PFSK-1 (cell line): ENCODE measurements at regions not wholly inside any gene's neighbourhood (a gene's known extent, or its start where the extent isn't known, plus 50 kb on each side); places are given as distances from the start of the nearest gene placed in this dataset.

ENCODE experiments used
- FOXP2 ChIP-seq: optimal IDR thresholded peaks from 2 replicates; pipeline ENCODE3; 2011; ENCODE audit warnings: borderline replicate concordance, control low read depth, inconsistent platforms; ENCODE audit not compliant: insufficient read depth; ENCODE audit errors: extremely low read length, extremely low read depth
- POLR2AphosphoS5 ChIP-seq: IDR thresholded peaks from 2 replicates; pipeline ENCODE4 v1.6.1; 2012; ENCODE audit warnings: low read depth, mild to moderate bottlenecking, control low read depth, low read length, moderate library complexity
- SIN3A ChIP-seq: IDR thresholded peaks from 2 replicates; pipeline ENCODE4 v1.6.1; 2012; ENCODE audit warnings: mild to moderate bottlenecking, low read length, moderate library complexity, borderline replicate concordance; ENCODE audit not compliant: insufficient read depth
- TAF1 ChIP-seq: IDR thresholded peaks from 2 replicates; pipeline ENCODE4 v1.6.1; 2012; ENCODE audit warnings: low read length, control low read depth, borderline replicate concordance; ENCODE audit not compliant: insufficient read depth
- TF ChIP-seq, protein P1 (sequence below), 2 experiments: IDR thresholded peaks; 2 replicates each; pipeline versions ENCODE4 v1.6.1 to v1.8.0; 2011 to 2012; ENCODE audit warnings: low read depth in 2 of 2, low read length in 2 of 2, control low read depth in 1 of 2, inconsistent platforms in 1 of 2, mild to moderate bottlenecking in 1 of 2, moderate library complexity in 1 of 2; ENCODE audit not compliant: insufficient read depth in 1 of 2

DNA sequence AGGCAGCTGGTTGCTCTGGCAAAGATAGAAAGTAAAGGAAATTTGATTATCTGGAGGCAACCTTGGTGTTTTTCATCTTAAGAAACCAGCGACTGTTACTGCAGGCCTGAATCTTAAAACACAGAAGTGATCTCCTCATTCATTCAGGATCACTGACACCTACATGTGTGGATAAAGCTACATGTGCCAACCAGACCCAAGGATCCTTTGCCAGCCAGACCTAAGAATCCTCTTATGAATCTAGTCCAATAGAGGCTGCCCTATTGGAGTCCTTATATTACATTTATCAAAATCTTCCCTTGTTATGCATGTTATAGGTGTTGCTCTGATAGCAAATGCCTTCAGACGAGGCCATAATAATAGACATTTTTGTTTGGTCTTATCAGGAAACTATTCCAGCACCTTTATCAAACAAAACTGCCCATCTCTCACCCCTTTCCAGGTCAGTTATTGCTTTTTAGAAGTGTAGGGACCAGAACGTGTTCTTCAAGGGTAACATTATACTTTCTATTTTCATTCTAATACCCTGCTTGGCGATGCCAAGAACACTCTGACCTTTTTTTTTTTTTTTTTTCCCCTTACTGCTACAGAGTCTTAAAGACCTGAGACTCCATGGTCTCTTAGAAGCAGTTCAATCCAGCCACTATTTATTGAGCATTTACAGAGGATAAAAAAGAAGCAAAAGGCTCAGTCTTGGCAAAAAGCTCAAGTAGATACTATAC, 175.5 kb upstream of the PTBP2 start:
- no peak for TF ChIP-seq SIN3A
- TF ChIP-seq, protein P1, sequence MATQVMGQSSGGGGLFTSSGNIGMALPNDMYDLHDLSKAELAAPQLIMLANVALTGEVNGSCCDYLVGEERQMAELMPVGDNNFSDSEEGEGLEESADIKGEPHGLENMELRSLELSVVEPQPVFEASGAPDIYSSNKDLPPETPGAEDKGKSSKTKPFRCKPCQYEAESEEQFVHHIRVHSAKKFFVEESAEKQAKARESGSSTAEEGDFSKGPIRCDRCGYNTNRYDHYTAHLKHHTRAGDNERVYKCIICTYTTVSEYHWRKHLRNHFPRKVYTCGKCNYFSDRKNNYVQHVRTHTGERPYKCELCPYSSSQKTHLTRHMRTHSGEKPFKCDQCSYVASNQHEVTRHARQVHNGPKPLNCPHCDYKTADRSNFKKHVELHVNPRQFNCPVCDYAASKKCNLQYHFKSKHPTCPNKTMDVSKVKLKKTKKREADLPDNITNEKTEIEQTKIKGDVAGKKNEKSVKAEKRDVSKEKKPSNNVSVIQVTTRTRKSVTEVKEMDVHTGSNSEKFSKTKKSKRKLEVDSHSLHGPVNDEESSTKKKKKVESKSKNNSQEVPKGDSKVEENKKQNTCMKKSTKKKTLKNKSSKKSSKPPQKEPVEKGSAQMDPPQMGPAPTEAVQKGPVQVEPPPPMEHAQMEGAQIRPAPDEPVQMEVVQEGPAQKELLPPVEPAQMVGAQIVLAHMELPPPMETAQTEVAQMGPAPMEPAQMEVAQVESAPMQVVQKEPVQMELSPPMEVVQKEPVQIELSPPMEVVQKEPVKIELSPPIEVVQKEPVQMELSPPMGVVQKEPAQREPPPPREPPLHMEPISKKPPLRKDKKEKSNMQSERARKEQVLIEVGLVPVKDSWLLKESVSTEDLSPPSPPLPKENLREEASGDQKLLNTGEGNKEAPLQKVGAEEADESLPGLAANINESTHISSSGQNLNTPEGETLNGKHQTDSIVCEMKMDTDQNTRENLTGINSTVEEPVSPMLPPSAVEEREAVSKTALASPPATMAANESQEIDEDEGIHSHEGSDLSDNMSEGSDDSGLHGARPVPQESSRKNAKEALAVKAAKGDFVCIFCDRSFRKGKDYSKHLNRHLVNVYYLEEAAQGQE (IDR thresholded peaks at IDR 0.05; ENCODE audit: insufficient read depth in 1 of 2, low read depth in 2 of 2, low read length in 2 of 2): no peak
- no peak for TF ChIP-seq POLR2AphosphoS5
- no peak for TF ChIP-seq FOXP2
- TF ChIP-seq TAF1: no peak

DNA sequence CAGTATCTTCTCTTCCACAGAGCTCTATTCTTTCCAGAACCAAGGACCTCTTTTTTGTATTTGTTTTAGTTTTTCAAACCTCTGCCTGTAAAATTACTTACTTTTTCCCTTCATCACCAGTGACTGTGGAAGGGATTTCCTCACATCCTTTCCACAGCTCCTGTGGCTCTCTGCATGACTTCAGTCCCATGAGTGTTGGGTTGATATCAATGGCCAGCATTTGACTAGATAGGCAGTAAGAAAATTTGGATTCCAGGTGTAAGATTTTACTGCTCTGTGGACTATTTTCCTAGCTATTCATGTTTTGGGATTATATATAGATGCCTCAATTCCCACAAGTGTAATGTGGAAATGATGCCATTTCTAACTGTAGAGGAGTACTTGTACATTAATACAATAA, 171.5 kb upstream of the PTBP2 start:
- no peak for TF ChIP-seq FOXP2
- no peak for TF ChIP-seq SIN3A
- no peak for TF ChIP-seq POLR2AphosphoS5
- TF ChIP-seq, protein P1 (IDR thresholded peaks at IDR 0.05; ENCODE audit: insufficient read depth in 1 of 2, low read depth in 2 of 2, low read length in 2 of 2): no peak
- TF ChIP-seq TAF1: no peak

DNA sequence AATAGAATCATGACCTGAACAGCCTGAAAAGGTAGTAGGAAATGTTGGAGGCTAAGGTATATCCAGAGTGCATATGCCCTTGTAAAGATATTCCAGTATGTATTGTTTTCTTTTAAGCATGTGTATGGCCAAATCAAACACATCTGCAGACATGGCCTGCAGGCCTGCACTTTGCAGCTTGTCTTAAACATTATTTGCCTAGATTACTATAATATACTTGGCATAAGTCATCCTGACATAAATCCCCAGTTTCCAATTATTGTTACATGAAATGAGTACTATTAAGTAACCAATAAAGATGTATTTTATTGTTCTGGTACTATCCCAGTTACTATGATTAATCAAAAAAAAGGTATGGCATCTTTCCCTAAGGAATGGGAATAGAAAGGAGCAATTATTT, 169.1 kb upstream of the PTBP2 start:
- TF ChIP-seq FOXP2 (no peak), TAF1 (no peak), POLR2AphosphoS5 (no peak)
- TF ChIP-seq, protein P1 (IDR thresholded peaks at IDR 0.05; ENCODE audit: insufficient read depth in 1 of 2, low read depth in 2 of 2, low read length in 2 of 2): no peak

DNA sequence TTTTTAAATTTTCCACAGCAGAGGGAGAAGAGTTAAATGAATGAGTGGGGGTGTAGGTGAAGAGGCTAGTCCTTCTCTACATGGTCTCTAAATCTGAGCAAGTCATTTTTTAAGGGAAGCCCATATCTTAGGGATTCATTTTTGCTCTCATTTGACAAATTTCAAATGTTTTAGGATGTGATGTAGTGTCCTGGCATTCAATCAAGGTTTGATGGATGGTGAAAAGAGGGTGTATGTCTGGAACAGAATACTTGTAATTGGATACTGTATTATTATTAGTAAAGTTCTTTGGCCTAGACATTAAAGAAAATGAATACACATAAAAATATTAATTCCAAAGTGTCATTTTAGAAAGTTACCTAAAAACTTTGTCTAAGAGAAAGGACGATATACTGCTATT, 167.8 kb upstream of the PTBP2 start:
- TF ChIP-seq, protein P1 (IDR thresholded peaks at IDR 0.05; ENCODE audit: insufficient read depth in 1 of 2, low read depth in 2 of 2, low read length in 2 of 2): no peak
- TF ChIP-seq POLR2AphosphoS5: no peak
- TF ChIP-seq SIN3A: no peak
- no peak for TF ChIP-seq FOXP2

DNA sequence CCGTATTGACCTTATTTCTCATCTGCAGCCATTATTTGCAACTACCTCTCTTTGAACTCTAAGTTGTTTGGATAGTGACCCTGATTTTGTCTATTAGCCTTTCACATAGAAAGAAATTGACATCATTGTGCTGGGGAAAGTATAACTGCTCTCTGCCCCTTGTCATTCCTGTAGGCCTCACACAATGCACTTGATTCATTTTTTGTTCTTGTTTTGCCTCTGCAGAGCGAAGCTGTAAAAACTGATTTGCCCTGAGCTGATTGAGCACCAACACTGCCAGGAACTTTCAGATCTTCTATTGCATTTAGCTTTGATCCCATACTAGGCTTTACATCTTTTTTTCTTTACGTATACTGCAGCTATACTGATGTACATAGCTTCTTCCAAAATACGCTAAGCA, 167.2 kb upstream of the PTBP2 start:
- no peak for TF ChIP-seq POLR2AphosphoS5
- no peak for TF ChIP-seq TAF1
- no peak for TF ChIP-seq FOXP2
- TF ChIP-seq, protein P1 (IDR thresholded peaks at IDR 0.05; ENCODE audit: insufficient read depth in 1 of 2, low read depth in 2 of 2, low read length in 2 of 2): no peak
- no peak for TF ChIP-seq SIN3A
